ENCODE measurements at regions not wholly inside any gene's neighbourhood (a gene's known extent, or its start where the extent isn't known, plus 50 kb on each side); places are given as distances from the start of the nearest gene placed in this dataset.
"Not testable (repeated sequence)": the region's sequence is repeated elsewhere in the genome, so short reads cannot be mapped to it uniquely, and the experiment has no call there.

GRCh38 chr7:68707159-68707558 lies 891.1 kb upstream of the AUTS2 start:
- no peak for DNase-seq (ENCODE audit: low read depth)

- DNase-seq (ENCODE audit: low read depth): no peak
Observed at GRCh38 chr7:68707958-68708357, 890.3 kb upstream of the AUTS2 start.

GRCh38 chr7:68712956-68713495 lies 885.2 kb upstream of the AUTS2 start:
- DNase-seq (ENCODE audit: low read depth): no peak

GRCh38 chr7:68714135-68714534 lies 884.1 kb upstream of the AUTS2 start:
- DNase-seq (ENCODE audit: low read depth): not testable (repeated sequence)

- no peak for DNase-seq (ENCODE audit: low read depth)
Observed at GRCh38 chr7:68715907-68716306, 882.4 kb upstream of the AUTS2 start.

GRCh38 chr7:68717176-68717575 lies 881.1 kb upstream of the AUTS2 start:
- no peak for DNase-seq (ENCODE audit: low read depth)

GRCh38 chr7:68718097-68718551 lies 880.2 kb upstream of the AUTS2 start:
- DNase-seq (ENCODE audit: low read depth): no peak

GRCh38 chr7:68720697-68721096 lies 877.6 kb upstream of the AUTS2 start:
- DNase-seq (ENCODE audit: low read depth): no peak

GRCh38 chr7:68722044-68722443 lies 876.2 kb upstream of the AUTS2 start:
- no peak for DNase-seq (ENCODE audit: low read depth)

- DNase-seq (ENCODE audit: low read depth): no peak
Observed at GRCh38 chr7:68724965-68725364, 873.3 kb upstream of the AUTS2 start.

GRCh38 chr7:68725843-68726785 lies 872.2 kb upstream of the AUTS2 start:
- DNase-seq (ENCODE audit: low read depth): no peak

GRCh38 chr7:68728720-68729119 lies 869.6 kb upstream of the AUTS2 start:
- DNase-seq (ENCODE audit: low read depth): not testable (repeated sequence)

GRCh38 chr7:68729371-68729770 lies 868.9 kb upstream of the AUTS2 start:
- no peak for DNase-seq (ENCODE audit: low read depth)

GRCh38 chr7:68730194-68730593 lies 868.1 kb upstream of the AUTS2 start:
- DNase-seq (ENCODE audit: low read depth): no peak

- no peak for DNase-seq (ENCODE audit: low read depth)
Observed at GRCh38 chr7:68730964-68731363, 867.3 kb upstream of the AUTS2 start.

GRCh38 chr7:68733219-68734153 lies 864.8 kb upstream of the AUTS2 start:
- DNase-seq (ENCODE audit: low read depth): no peak

- DNase-seq (ENCODE audit: low read depth): no peak
Observed at GRCh38 chr7:68734431-68734830, 863.8 kb upstream of the AUTS2 start.

GRCh38 chr7:68739306-68739705 lies 859.0 kb upstream of the AUTS2 start:
- DNase-seq (ENCODE audit: low read depth): no peak

GRCh38 chr7:68744036-68744435 lies 854.2 kb upstream of the AUTS2 start:
- DNase-seq (ENCODE audit: low read depth): no peak

GRCh38 chr7:68748934-68749900 lies 849.1 kb upstream of the AUTS2 start:
- DNase-seq (ENCODE audit: low read depth): no peak

GRCh38 chr7:68752485-68753178 lies 845.6 kb upstream of the AUTS2 start:
- no peak for DNase-seq (ENCODE audit: low read depth)
